Left cardiac atrium (tissue), 4 donors: ENCODE measurements at regions not wholly inside any gene's neighbourhood (a gene's known extent, or its start where the extent isn't known, plus 50 kb on each side); places are given as distances from the start of the nearest gene placed in this dataset.
"Not testable (repeated sequence)": the region's sequence is repeated elsewhere in the genome, so short reads cannot be mapped to it uniquely, and the experiment has no call there.

Experiments used
- ATAC-seq, 2 donors: fragments of 200-7000 bp; cut with Tn5 transposase; one replicate each; pipeline ENCODE4 v1.9.1; 2020; ENCODE audit warnings: mild to moderate bottlenecking in 2 of 2, moderate library complexity in 2 of 2
- DNase-seq: peaks from one replicate; pipeline ENCODE4 v3.0.0-alpha.2; 2020
- intact Hi-C, 2 donors: fragments of 100-400 bp; cut with DNase I; formaldehyde crosslinking; loops; one replicate each; pipeline versions ENCODE4 v1.14.1 to v1.15.1; 2022 to 2023
- donor health status: DM: no; HTN: yes; CAD: no.
- donor health status: DM: no; HTN: yes; CAD: no; lungs with severe emphysema.
- donor health status: DM: yes; HTN: yes; CAD: no.
- donor health status: Dilated cardiomyopathy.

DNA sequence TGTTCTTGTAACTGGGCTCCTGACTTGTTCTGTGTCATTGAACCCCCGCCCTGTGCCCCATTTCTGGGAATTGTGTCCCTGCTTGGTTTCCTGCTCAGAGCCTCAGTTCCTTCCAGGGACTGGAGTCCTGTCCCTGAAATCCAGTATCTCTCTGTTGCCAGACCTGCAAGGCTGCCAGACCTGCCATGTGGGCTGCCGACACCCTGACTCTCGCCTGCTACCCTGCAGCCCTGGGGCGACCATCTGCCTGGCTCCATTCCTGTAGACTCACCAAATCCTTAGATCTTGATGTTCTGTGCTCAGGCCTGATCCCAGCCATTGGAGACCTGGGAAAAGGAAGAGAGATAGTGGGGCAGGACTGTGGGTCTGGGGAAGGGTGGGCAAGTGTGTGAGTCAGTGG is 383.3 kb upstream of the PROX1 start:
- intact Hi-C loops = no loop called here
- DNase-seq (no peak), ATAC-seq (no peak)

DNA sequence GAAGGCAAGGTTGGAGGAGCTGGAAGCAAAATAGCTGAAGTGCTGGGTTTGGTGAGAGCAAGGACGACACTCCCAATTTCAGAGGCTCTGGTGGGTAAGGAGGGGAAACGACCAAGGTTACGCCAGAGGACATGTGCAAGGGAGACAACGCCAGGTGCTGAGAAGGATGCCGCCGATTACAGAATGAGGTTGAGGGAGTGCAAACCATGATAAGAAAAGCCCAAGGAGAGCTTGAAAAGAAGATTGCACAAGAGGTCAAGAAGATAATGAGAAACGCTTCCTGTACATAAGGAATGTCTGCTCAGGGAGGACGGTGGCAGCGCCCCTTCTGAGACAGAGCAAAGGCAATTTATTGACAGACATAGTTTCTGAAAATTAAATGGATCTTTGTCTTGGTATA is 382.0 kb upstream of the PROX1 start:
- intact Hi-C loops = no loop called here
- DNase-seq (no peak), ATAC-seq (no peak)

DNA sequence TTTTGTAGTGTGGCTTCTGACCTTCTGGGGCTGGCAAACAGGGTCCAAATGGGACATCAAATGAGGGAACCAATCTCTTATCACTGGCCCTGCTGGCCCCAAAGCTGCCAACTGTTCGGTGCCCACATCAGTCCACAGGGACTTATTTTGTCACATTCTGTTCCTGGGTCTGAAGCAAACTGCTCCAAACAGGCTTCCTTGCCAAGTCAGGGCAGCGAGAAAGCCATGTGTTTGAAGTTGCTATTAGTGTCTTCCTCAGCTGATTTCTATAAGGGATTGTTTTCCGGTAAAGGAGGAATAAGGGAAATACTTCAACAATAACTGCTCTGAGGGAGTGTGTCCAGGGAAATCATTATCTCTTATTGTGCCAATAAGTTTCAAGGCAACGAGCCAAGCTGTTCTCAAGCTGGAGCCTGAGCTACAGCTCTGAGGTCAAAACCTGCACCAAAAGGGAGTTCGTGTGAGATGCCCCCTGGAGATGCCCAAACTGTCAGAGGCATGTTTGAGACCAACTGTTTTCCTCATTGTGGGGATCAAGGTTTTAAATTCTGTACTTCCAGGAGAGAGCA is 381.4 kb upstream of the PROX1 start:
- ATAC-seq (peak in 1 of 2 donors; percentile 61), DNase-seq (no peak)
- intact Hi-C loops = no loop called here

DNA sequence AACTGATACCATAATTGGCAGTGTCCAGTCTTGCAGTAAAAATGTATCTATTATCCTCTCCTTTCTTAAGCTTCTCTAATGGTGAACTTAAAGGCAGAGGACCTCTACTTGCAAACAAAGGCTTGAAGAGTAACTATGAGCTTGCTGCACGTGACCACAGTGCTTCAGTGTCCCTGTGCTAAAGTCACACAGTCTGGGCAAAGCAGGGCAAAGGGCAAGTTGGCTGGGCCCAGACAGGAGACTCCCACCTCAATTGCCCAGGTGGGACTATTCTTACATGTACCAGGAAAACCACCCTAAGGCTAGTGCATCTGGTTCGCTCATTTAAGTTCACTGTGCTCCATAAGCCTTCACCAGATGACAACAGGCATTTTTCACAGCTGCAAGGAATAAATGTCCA is 374.2 kb upstream of the PROX1 start:
- no peak for ATAC-seq
- intact Hi-C loops = no loop called here
- DNase-seq = no peak

DNA sequence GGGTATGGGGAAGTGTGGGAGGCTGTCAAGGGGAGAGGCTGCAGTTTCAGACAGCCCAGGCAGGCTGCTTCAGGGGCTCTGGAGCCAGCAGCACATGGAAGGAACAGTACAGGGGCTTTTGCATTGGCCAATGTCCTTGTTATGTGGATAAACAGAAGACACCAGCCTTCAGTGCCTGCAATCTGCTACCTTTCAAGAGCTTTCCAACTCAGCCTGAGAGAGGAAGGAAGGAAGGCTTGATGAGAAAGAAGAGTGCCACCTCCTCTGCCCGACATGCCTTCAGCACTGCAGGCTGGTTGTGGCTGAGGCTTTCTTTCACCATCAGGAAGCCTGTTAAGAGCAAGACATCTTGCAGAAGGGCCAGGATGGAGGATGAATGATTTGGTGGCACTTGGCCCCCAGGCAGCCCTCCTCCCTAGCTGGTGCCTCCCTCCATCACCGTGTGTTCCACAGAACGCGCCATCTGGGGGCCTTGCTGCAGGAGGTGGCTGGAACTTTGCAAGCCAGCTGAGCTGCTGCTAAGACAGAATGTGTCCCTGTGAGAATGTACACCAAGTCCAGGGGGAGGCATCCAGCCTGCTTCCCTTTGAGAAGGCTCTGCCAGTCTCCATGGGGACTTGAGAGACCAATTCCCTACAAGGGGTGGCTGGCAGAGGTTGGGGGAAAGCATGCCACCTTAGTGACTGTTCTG is 372.4 kb upstream of the PROX1 start:
- ATAC-seq (no peak), DNase-seq (no peak)
- intact Hi-C loops = no loop called here

DNA sequence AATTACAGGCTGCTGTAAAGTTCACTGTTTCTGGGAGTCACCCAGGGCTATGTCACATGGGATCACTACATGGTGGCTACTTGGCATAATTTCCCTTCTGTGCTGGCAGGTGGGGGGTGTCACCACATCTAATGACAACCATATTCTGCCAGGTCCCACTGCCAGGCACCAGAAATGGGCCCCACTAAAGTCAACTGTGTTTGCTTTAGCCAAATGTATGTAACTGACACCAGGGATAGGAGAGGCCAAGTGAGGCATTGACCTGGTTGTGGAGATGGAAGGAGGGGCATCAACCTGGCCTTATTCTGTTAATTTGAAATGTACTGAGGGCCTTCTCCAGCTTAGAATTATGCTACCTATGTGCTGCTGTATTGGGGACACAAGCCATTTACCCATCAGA is 370.6 kb upstream of the PROX1 start:
- no peak for ATAC-seq
- DNase-seq = no peak
- intact Hi-C loops = no loop called here

DNA sequence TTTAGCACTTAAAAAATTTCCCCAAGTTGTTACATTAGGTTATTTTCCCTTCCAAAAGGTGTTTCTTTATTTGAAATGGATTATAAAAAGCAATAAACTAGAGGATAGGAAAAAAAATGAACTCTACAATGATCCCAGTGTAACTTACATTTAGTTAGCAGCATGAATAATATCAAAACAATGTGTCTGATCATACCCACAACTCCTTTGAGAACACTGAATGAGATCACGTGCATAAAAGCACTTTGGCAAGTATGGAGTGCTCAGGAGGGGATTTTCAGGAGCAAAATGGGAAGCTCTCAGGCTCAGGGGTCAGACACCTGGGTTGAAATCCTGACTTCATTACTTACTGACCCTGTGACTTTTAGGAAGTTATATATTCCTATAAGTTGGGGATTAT is 369.7 kb upstream of the PROX1 start:
- intact Hi-C loops = no loop called here
- DNase-seq (no peak), ATAC-seq (no peak)

DNA sequence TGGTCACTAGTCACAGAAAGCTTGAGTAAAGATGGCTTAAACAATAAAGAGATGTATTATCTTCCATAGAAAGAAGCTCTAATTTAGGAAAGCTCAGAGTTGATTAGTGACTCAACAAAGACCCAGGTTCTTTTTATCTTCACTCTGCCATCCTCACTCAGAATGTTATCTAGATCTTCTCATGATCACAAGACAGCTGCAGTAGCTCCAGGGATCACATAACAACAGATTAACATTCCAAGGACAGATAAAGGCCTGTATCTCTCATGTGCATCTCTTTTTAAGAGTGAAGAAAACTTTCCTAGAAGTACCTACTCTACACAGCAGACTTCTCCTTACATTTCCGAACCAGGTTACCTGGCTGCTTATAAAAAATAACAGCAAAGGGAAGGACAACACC is 368.7 kb upstream of the PROX1 start:
- DNase-seq = no peak
- ATAC-seq = no peak
- intact Hi-C loops = no loop called here

DNA sequence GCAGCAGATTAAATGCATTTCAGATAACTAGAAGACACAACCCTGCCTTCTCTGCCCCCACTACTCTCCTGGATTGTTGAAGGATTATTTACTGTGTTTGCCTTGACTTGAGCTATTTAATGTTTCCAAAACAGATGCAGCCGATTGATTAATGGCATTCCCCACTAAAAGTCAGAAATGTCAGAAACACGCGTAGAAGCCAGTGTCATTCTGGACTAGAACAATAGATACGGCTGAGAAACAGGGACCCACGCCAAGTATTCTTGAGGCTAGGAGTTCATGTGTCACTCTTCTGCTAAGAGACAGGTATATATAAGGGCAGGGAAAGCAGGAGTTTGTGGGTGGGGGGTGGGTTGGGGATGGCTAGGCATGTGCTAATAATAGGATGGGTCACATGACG is 366.7 kb upstream of the PROX1 start:
- intact Hi-C loops = no loop called here
- no peak for ATAC-seq
- no peak for DNase-seq

DNA sequence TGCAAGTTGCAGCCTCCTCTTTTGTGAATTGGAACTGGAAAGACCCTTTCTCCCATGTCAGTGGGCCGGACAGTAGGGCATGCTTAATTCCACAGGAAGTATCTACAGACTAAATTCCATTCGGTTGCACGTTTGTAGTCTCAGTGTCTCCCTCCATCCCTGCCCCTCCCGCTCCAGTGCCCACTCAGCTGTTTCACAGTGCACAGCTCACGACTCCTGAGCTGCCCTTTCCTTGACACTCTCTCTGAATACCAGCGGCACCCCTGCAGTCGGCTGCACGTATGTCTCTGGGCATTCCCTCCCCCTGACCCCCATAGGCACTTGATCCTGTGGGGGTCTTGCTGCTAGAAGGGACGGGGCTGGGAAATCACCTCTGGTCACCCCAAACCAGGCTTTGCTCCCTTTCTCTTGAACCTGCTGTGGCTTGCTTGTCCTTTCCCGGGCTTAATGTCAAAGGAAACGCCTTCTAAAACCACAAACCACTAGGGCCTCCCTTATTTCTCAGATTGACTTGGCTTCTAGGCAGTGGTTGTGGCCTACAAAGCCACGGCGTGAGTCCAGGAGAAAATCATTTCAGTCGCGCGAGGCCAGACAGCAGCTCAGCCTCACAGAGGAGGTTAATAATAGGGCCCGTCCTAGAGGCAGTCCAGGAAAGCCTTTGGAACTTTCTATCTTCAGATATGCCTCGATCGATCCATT is 365.3 kb upstream of the PROX1 start:
- DNase-seq (no peak), ATAC-seq (no peak)
- intact Hi-C loops = no loop called here

DNA sequence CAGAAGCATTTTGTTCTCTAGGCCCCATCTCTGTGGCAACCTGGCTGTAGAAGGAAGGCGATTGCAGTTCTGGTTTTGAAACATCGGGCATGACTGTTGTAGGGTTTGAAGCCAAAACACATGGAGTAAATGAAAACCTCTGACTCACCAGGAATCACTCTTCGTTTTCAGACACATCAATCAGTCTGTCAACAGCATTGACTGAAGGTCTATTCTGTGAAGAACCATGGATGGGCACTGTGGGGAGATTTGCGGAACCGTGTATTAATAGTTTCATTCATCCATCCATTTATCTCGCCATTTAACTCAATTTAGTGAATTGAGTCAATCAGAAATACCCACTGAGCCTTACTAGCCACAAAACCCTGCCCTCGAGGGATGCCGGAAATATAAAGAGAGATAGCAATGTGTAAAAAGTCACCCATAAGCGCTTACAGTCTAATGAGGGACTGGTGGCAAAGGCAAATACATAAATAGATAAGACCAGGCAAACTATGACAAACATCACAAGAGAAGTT is 364.6 kb upstream of the PROX1 start:
- DNase-seq = no peak
- intact Hi-C loops = no loop called here
- ATAC-seq = no peak

DNA sequence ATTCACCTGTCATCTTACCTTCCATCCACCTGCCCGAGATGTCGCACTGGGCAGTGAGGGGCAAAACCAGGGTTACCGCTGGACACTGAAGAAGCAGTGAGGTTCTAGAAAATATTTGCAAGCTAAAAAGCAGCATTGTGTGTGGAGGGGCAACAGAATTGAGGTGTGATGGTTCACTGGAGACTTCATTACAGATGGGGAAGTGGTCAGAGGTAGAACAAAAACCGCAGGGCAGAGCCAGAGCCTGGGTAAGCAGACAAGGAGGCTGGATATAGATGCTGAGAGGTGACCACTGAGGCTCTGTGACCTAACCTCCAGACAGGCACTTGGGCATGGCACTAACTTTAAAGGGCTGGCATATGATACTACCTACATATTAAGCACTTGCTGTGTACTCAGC is 363.9 kb upstream of the PROX1 start:
- intact Hi-C loops = no loop called here
- no peak for ATAC-seq
- DNase-seq = no peak

DNA sequence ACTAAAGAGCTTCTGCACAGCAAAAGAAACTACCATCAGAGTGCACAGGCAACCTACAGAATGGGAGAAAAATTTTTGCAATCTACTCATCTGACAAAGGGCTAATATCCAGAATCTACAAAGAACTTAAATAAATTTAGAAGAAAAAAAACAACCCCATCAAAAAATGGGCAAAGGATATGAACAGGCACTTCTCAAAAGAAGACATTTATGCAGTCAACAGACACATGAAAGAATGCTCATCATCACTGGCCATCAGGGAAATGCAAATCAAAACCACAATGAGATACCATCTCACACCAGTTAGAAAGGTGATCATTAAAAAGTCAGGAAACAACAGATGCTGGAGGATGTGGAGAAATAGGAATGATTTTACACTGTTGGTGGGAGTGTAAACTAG is 351.0 kb upstream of the PROX1 start:
- ATAC-seq = not testable (repeated sequence)

DNA sequence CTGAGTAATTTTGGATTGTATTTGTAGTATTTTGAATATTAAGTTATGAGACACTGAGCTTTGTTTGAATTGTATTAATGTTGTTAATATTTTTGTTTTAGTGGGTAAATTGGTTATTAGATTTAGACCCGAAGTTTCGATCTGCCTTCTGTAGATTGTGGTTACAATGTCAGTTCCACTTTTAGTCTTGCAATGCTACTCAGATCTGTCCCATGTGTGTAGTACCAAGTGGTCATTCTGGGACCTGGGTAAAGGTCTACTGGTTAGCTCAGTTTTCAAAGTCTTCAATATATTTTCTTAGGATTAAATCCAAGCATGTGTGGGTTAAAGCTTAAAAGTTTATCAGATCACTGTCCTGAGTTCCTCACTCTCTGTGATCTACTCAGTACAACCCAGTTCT is 346.5 kb upstream of the PROX1 start:
- DNase-seq (no peak), ATAC-seq (no peak)

More for the DNA sequence above, 351.0 kb upstream of the PROX1 start:
- DNase-seq, intact Hi-C loops: not testable (repeated sequence)

DNA sequence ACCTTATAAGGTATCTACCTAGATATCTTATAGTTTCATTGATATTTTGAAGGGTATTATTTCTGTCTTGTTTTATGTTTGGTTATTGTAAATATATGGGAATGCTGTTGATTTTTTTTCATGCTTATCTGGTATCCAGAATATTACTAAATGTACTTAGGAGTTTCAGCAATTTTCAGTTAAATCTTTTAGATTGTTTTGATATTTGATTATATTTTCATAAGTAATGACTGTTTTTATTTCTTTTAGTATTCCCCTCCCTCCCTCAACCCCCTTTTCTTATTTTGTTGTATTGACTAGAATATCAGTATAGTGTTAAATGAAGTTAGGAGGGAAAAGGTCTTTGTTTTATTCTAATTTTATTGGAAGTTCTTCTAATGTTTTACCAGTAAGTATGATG is 344.4 kb upstream of the PROX1 start:
- ATAC-seq = no peak
- intact Hi-C loops = no loop called here
- DNase-seq = no peak

More for the DNA sequence above, 346.5 kb upstream of the PROX1 start:
- intact Hi-C loops = no loop called here

DNA sequence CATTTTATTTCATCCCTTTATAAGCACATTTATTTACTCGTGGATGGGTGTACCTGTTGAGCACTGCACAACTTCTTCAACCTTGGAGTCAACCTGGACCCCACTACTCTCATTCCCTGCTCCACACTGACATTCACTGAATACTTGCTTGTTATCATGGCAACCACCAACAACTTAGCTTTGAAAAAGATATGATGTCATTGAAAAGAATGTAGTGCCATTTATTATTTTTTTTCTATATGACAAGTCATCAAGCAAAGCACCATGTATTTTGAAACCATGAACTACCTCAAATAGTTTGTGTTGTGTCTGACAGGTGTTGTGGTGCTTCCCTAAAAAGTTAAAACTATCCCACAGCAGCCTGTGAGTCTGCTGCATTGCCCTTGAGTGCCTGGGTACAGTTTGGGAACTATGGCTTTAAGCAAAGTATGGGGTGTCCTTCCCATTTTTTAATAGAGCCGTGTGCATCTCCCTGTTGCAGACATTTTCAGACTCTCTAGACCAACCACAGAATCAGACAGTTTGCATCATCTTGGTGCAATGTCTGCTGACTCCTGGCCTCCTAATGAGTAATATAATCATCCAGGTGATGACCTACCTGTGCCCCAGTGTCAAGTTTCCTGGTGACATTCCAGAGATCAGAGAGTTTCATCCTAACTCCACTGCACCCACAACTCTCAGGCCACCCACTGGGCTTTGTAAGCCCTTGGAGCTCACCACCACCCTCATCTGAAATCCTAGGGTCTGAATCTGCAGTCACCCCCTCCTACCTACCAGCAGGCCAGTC is 339.7 kb upstream of the PROX1 start:
- ATAC-seq = no peak
- intact Hi-C loops = no loop called here
- no peak for DNase-seq

DNA sequence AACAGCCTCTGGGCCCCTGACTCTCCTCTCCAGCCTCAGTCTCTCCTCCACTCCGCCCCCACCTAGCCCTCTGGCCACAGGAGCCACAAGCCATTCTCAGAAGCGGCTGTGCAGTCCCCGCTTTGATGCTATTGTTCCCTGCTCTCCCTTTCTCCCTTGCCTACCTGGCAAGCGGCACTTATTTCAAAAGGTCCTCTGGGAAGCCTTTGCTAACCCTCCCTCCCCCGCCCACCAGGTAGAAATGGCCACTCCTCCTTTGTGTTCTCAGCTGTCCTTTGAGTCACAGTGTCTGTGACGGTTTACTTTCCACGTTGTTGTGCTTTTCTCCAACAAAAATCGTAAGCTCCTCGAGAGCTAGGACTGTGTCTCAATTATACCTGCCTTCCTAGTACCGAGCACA is 338.4 kb upstream of the PROX1 start:
- DNase-seq (no peak), ATAC-seq (no peak)
- intact Hi-C loops = no loop called here

DNA sequence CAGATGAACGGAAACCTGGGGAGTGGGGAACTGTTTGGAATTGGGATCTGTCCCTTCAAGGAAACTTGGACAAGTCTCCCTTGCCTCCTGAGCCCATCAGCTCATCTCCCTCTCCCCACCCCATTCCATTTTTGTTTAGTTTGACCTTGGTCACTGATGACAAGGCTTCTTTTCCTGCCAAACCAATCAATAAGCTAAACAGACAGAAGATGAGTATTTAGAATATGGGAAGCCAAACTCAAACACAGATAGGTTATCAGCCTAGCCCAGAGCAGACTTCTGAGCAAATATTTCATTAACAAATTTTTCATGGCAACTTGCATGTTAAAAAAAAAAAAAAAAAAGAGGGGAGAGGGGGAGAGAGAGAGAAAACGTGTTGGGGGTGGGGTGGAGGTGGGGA is 337.2 kb upstream of the PROX1 start:
- DNase-seq = no peak
- ATAC-seq = no peak
- intact Hi-C loops = no loop called here

DNA sequence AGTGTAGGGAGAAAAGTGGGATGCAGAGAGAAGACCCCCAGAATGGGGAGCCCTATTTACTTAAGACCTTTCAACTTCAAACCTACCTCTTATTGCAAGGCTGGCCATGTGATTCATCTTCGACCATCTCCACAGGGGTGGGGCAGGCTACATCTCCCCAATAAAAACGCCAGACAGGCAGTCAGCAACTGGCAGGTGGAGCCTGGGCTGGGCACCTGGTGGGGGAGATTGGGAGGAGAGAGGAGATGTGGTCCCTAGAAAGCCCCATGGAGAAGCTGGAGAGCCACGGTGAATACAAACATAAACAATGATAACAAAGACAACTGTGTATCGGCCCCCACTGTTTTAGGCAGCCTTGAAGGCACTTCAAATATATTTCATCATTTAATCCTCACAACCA is 336.7 kb upstream of the PROX1 start:
- intact Hi-C loops = no loop called here
- ATAC-seq = no peak

DNA sequence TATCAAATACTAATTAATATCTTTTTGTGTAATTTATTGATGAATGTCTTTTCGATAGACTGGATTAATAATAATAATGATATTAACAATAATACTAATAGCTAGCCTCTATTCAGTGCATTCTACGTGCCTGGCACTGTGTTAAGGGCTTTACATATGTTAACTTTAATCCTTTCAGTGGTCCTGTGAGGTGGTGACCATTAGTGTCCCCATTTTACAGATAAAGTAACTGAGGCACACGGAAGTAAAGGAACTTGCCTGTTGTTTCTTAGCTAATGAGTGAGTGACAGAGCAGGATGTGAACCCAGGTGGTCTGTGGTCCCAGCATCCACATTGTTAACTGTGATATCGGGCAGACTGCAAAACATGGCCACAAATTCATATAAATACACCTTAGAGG is 335.7 kb upstream of the PROX1 start:
- no peak for DNase-seq

More for the DNA sequence above, 336.7 kb upstream of the PROX1 start:
- no peak for DNase-seq

More for the DNA sequence above, 335.7 kb upstream of the PROX1 start:
- intact Hi-C loops = no loop called here
- ATAC-seq = no peak
